Thyroid gland (tissue), 4 donors: ENCODE measurements at regions not wholly inside any gene's neighbourhood (a gene's known extent, or its start where the extent isn't known, plus 50 kb on each side); places are given as distances from the start of the nearest gene placed in this dataset.

Experiments
- POLR2A ChIP-seq, 2 donors: fragments of 450-650 bp; IDR thresholded peaks; one replicate each; pipeline ENCODE4 v1.6.1; 2017; ENCODE audit warnings: antibody characterized with exemption in 2 of 2, mild to moderate bottlenecking in 2 of 2, moderate library complexity in 1 of 2
- TF ChIP-seq, protein P1 (sequence below), 6 experiments: fragments of 200-600 bp in 3 of 6; fragments of 450-650 bp in 3 of 6; sonication (generic) in 3 of 6; IDR thresholded peaks; one replicate each; pipeline ENCODE4 v1.5.1; 2016 to 2019; ENCODE audit warnings: antibody characterized with exemption in 6 of 6, mild to moderate bottlenecking in 2 of 6, inconsistent platforms in 1 of 6, moderate library complexity in 1 of 6

DNA sequence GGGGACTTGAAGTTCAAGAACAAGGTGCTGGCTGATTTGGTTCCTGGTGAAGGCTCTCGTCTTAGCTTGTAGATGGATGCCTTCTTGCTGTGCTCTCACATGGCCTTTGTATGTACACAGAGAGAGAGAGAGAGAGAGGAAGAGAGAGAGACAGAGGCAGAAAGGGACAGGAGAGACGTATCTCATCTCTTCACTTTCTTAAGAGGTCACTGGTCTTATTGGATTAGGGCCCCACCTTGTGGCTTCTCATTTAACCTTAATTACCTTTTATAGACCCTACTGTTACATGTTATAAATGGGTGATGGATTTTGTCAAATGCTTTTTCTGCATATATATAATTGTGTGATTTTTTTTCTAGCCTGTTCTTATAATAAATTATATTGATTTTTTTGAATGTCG, 1444.2 kb downstream of the ADGRL3 start:
- TF ChIP-seq, protein P1, sequence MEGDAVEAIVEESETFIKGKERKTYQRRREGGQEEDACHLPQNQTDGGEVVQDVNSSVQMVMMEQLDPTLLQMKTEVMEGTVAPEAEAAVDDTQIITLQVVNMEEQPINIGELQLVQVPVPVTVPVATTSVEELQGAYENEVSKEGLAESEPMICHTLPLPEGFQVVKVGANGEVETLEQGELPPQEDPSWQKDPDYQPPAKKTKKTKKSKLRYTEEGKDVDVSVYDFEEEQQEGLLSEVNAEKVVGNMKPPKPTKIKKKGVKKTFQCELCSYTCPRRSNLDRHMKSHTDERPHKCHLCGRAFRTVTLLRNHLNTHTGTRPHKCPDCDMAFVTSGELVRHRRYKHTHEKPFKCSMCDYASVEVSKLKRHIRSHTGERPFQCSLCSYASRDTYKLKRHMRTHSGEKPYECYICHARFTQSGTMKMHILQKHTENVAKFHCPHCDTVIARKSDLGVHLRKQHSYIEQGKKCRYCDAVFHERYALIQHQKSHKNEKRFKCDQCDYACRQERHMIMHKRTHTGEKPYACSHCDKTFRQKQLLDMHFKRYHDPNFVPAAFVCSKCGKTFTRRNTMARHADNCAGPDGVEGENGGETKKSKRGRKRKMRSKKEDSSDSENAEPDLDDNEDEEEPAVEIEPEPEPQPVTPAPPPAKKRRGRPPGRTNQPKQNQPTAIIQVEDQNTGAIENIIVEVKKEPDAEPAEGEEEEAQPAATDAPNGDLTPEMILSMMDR (IDR thresholded peaks at IDR 0.05): no peak
- TF ChIP-seq POLR2A (IDR thresholded peaks at IDR 0.05): no peak
